HCT116 (cell line): ENCODE measurements at regions not wholly inside any gene's neighbourhood (a gene's known extent, or its start where the extent isn't known, plus 50 kb on each side); places are given as distances from the start of the nearest gene placed in this dataset.

Experiments
- ATAC-seq: fragments of 200-7000 bp; cut with Tn5 transposase; 2 replicates; pipeline ENCODE4 v1.9.1; 2020; ENCODE audit warnings: mild to moderate bottlenecking, moderate library complexity
- BruUV-seq: library from RNA; stranded (reverse); fragments of 400-500 nt; replicated peaks from 2 replicates; lab custom pipeline; 2021; lab: Mats Ljungman, UMichigan
- CTCF ChIA-PET: fragments of 300-600 bp; sonication (Branson Sonifier 250); formaldehyde crosslinking; loops from one replicate; lab custom pipeline; 2021; ENCODE audit warnings: antibody characterized with exemption; lab: Charles Lee
- POLR2A ChIA-PET: fragments of 300-600, 350-600 bp; sonication (Branson Sonifier 250); formaldehyde crosslinking; loops from one replicate; lab custom pipeline; 2021; ENCODE audit warnings: antibody characterized with exemption; lab: Charles Lee
- RAD21 ChIA-PET, 2 experiments: fragments of 300-600 bp; sonication (Branson Sonifier 250); formaldehyde crosslinking; loops; one replicate each; lab custom pipeline; 2023; ENCODE audit warnings: low total read pairs in 2 of 2; ENCODE audit not compliant: uncharacterized antibody in 2 of 2, unreplicated experiment in 2 of 2, low non-redundant PET in 1 of 2; lab: Charles Lee
- DNase-seq: peaks from one replicate; pipeline ENCODE4 v3.0.0-alpha.2; 2010; ENCODE audit warnings: low read depth, low spot score
- H2AFZ ChIP-seq: fragments of 200-600 bp; shearing (Covaris generic), sonication (generic); 2 replicates; pipeline ENCODE4 v1.6.1; 2017; ENCODE audit warnings: low read depth, mixed run types, mixed read lengths, antibody characterized with exemption, low read length; ENCODE audit not compliant: poor library complexity, severe bottlenecking
- H3K27ac ChIP-seq: 2 replicates; pipeline ENCODE4 v1.5.1; 2012; ENCODE audit warnings: low read depth, low read length
- H3K27me3 ChIP-seq: fragments of 200-600 bp; sonication (generic); 2 replicates; pipeline ENCODE4 v1.6.1; 2016; ENCODE audit warnings: mixed run types, low read length, mixed read lengths; ENCODE audit not compliant: insufficient read depth
- H3K36me3 ChIP-seq, 2 experiments: fragments of 200-500 bp in 1 of 2; fragments of 200-600 bp in 1 of 2; sonication (Bioruptor generic) in 1 of 2; sonication (generic) in 1 of 2; 2 replicates each; pipeline versions ENCODE4 v1.5.1 to v1.6.1; 2014 to 2016; ENCODE audit warnings: low read length in 2 of 2, inconsistent platforms in 1 of 2, mixed read lengths in 1 of 2, mixed run types in 1 of 2; ENCODE audit not compliant: insufficient read depth in 2 of 2, control insufficient read depth in 1 of 2
- H3K4me1 ChIP-seq, 2 experiments: fragments of 200-600 bp in 1 of 2; sonication (generic) in 1 of 2; 2 replicates each; pipeline versions ENCODE4 v1.5.1 to v1.6.1; 2012 to 2017; ENCODE audit warnings: low read length in 2 of 2, inconsistent platforms in 1 of 2, mild to moderate bottlenecking in 1 of 2, mixed read lengths in 1 of 2, mixed run types in 1 of 2, moderate library complexity in 1 of 2; ENCODE audit not compliant: insufficient read depth in 2 of 2, control insufficient read depth in 1 of 2
- H3K4me2 ChIP-seq: fragments of 200-600 bp; sonication (generic); 2 replicates; pipeline ENCODE4 v1.6.1; 2017; ENCODE audit warnings: mixed run types, low read length, mixed read lengths
- H3K4me3 ChIP-seq, 2 experiments: fragments of 200-600 bp in 1 of 2; sonication (generic) in 1 of 2; replicated peaks in 1 of 2; 2 replicates each; pipeline ENCODE4 v1.5.1; 2011 to 2016; ENCODE audit warnings: low read length in 2 of 2, control low read depth in 1 of 2, low read depth in 1 of 2, mild to moderate bottlenecking in 1 of 2, mixed read lengths in 1 of 2, mixed run types in 1 of 2
- H3K79me2 ChIP-seq: fragments of 200-600 bp; sonication (generic); 2 replicates; pipeline ENCODE4 v1.6.1; 2017; ENCODE audit warnings: mild to moderate bottlenecking, mixed run types, low read length, moderate library complexity, mixed read lengths; ENCODE audit not compliant: insufficient read depth
- H3K9ac ChIP-seq: fragments of 200-600 bp; sonication (generic); 2 replicates; pipeline ENCODE4 v1.6.1; 2016; ENCODE audit warnings: low read length, mixed read lengths
- H3K9me2 ChIP-seq: fragments of 200-600 bp; sonication (generic), shearing (Covaris generic); 2 replicates; pipeline ENCODE4 v1.6.1; 2017; ENCODE audit warnings: mixed run types, mild to moderate bottlenecking, moderate library complexity; ENCODE audit not compliant: insufficient read depth
- H3K9me3 ChIP-seq, 2 experiments: fragments of 200-500 bp in 1 of 2; fragments of 200-600 bp in 1 of 2; sonication (Bioruptor generic) in 1 of 2; sonication (generic) in 1 of 2; 2 replicates each; pipeline ENCODE4 v1.6.1; 2014 to 2017; ENCODE audit warnings: low read length in 2 of 2, mixed read lengths in 2 of 2, inconsistent platforms in 1 of 2, low read depth in 1 of 2, mild to moderate bottlenecking in 1 of 2, mixed run types in 1 of 2, moderate library complexity in 1 of 2; ENCODE audit not compliant: control insufficient read depth in 1 of 2, insufficient read depth in 1 of 2
- H4K20me1 ChIP-seq: fragments of 200-600 bp; sonication (generic), shearing (Covaris generic); 2 replicates; pipeline ENCODE4 v1.6.1; 2017; ENCODE audit warnings: mixed run types, mild to moderate bottlenecking, moderate library complexity; ENCODE audit not compliant: insufficient read depth
- CBX3 ChIP-seq: IDR thresholded peaks from 2 replicates; pipeline ENCODE4 v1.6.1; 2012; ENCODE audit warnings: low read depth
- CEBPB ChIP-seq: IDR thresholded peaks from 2 replicates; pipeline ENCODE4 v1.6.1; 2012; ENCODE audit warnings: low read depth
- EGR1 ChIP-seq: IDR thresholded peaks from 2 replicates; pipeline ENCODE4 v1.6.1; 2012; ENCODE audit warnings: low read depth
- ELF1 ChIP-seq: IDR thresholded peaks from 2 replicates; pipeline ENCODE4 v1.6.1; 2012; ENCODE audit warnings: low read depth, borderline replicate concordance
- EZH2 ChIP-seq: fragments of 200-600 bp; sonication (generic); IDR thresholded peaks from 2 replicates; pipeline ENCODE4 v1.6.1; 2017; ENCODE audit warnings: antibody characterized with exemption, mixed run types
- EZH2phosphoT487 ChIP-seq: fragments of 200-600 bp; IDR thresholded peaks from 2 replicates; pipeline ENCODE4 v1.6.1; 2018; ENCODE audit warnings: antibody characterized with exemption, borderline replicate concordance
- FOSL1 ChIP-seq: IDR thresholded peaks from 2 replicates; pipeline ENCODE4 v1.6.1; 2012; ENCODE audit warnings: low read depth
- JUND ChIP-seq: IDR thresholded peaks from 2 replicates; pipeline ENCODE4 v1.6.1; 2012
- POLR2A ChIP-seq: IDR thresholded peaks from 2 replicates; pipeline ENCODE4 v1.7.0; 2011; ENCODE audit warnings: borderline replicate concordance; ENCODE audit not compliant: insufficient read depth, insufficient read length; ENCODE audit errors: extremely low read depth
- RAD21 ChIP-seq: IDR thresholded peaks from 2 replicates; pipeline ENCODE4 v1.6.1; 2012; ENCODE audit warnings: low read depth, mild to moderate bottlenecking
- SP1 ChIP-seq: IDR thresholded peaks from 2 replicates; pipeline ENCODE4 v1.6.1; 2012; ENCODE audit warnings: low read depth
- TCF7L2 ChIP-seq: IDR thresholded peaks from 2 replicates; pipeline ENCODE4 v1.7.0; 2011; ENCODE audit warnings: borderline replicate concordance, inconsistent platforms; ENCODE audit not compliant: insufficient read depth, insufficient read length; ENCODE audit errors: extremely low read depth
- YY1 ChIP-seq: IDR thresholded peaks from 2 replicates; pipeline ENCODE4 v1.6.1; 2011; ENCODE audit warnings: low read length, low read depth, moderate library complexity, mild to moderate bottlenecking; ENCODE audit not compliant: insufficient replicate concordance; ENCODE audit errors: extremely low read depth
- ZFX ChIP-seq: fragments of 450-650 bp; IDR thresholded peaks from 2 replicates; pipeline ENCODE4 v1.6.1; 2017
- ZNF274 ChIP-seq: fragments of 200-500 bp; sonication (Bioruptor generic); IDR thresholded peaks from 2 replicates; pipeline ENCODE4 v1.6.1; 2014; ENCODE audit warnings: mild to moderate bottlenecking, low read depth, low read length, inconsistent platforms
- intact Hi-C: fragments of 100-400 bp; cut with micrococcal nuclease; formaldehyde crosslinking; loops from 2 replicates; pipeline ENCODE4 v1.10.0; 2022
- TF ChIP-seq, protein P1 (sequence below), 3 experiments: fragments of 200-600 bp in 1 of 3; sonication (generic) in 1 of 3; IDR thresholded peaks in 2 of 3; conservative IDR thresholded peaks in 1 of 3; 2 replicates each; pipeline ENCODE4 v1.5.1; 2012 to 2017; ENCODE audit warnings: low read depth in 2 of 3, low read length in 2 of 3, antibody characterized with exemption in 1 of 3, borderline replicate concordance in 1 of 3, control low read depth in 1 of 3, mild to moderate bottlenecking in 1 of 3, mixed read lengths in 1 of 3, mixed run types in 1 of 3, moderate library complexity in 1 of 3; ENCODE audit not compliant: insufficient read depth in 1 of 3
- TF ChIP-seq, protein P2 (sequence below): IDR thresholded peaks from 2 replicates; pipeline ENCODE4 v1.6.1; 2012
- TF ChIP-seq, protein P3 (sequence below): IDR thresholded peaks from 2 replicates; pipeline ENCODE4 v1.6.1; 2012
- TF ChIP-seq, protein P4 (sequence below): IDR thresholded peaks from 2 replicates; pipeline ENCODE4 v1.6.1; 2011; ENCODE audit warnings: mild to moderate bottlenecking, low read length, moderate library complexity; ENCODE audit not compliant: insufficient replicate concordance; ENCODE audit errors: extremely low read depth

DNA sequence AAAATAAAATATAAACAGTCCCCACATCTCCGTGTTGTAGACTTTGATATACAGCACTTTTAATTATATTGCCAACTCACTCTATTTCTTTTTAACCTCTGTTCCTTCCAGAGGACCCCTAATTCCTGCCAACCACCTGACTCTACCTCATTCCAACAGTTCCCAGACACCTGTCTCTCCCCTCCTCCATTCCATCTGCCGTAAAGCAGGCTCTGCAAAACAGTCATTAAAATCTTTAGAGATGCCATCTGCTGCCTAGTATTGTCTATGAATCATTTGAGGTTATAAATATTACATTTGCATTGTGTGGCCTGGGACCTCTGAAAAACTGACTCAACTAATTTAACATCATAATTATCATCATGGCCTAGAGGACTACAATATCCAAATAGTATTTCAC lies 148.8 kb upstream of the DCN start:
- Histone ChIP-seq H4K20me1 (no peaks in the 10 kb centered on the region), H3K4me3 (no peak overlapping the region), H3K9me3 (no peaks in the 10 kb centered on the region), H3K79me2 (no peaks in the 10 kb centered on the region), H3K27ac (no peak overlapping the region)
- no peak for DNase-seq
- TF ChIP-seq CBX3 = no peak
- TF ChIP-seq, protein P1, sequence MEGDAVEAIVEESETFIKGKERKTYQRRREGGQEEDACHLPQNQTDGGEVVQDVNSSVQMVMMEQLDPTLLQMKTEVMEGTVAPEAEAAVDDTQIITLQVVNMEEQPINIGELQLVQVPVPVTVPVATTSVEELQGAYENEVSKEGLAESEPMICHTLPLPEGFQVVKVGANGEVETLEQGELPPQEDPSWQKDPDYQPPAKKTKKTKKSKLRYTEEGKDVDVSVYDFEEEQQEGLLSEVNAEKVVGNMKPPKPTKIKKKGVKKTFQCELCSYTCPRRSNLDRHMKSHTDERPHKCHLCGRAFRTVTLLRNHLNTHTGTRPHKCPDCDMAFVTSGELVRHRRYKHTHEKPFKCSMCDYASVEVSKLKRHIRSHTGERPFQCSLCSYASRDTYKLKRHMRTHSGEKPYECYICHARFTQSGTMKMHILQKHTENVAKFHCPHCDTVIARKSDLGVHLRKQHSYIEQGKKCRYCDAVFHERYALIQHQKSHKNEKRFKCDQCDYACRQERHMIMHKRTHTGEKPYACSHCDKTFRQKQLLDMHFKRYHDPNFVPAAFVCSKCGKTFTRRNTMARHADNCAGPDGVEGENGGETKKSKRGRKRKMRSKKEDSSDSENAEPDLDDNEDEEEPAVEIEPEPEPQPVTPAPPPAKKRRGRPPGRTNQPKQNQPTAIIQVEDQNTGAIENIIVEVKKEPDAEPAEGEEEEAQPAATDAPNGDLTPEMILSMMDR (IDR thresholded peaks at IDR 0.05 in 2 of 3, conservative IDR thresholded peaks at IDR 0.05 in 1 of 3; ENCODE audit: borderline replicate concordance in 1 of 3, insufficient read depth in 1 of 3, low read depth in 2 of 3, low read length in 2 of 3) = no peak
- no peak for TF ChIP-seq SP1
- no peak for TF ChIP-seq YY1
- no peak for TF ChIP-seq EZH2
- TF ChIP-seq EGR1 = no peak
- TF ChIP-seq ZNF274 = no peak
- TF ChIP-seq POLR2A = no peak
- no peak for TF ChIP-seq TCF7L2
- TF ChIP-seq, protein P2, sequence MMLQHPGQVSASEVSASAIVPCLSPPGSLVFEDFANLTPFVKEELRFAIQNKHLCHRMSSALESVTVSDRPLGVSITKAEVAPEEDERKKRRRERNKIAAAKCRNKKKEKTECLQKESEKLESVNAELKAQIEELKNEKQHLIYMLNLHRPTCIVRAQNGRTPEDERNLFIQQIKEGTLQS = no peak
- no peak for TF ChIP-seq CEBPB
- TF ChIP-seq ELF1 = no peak
- no peak for TF ChIP-seq ZFX
- TF ChIP-seq, protein P3, sequence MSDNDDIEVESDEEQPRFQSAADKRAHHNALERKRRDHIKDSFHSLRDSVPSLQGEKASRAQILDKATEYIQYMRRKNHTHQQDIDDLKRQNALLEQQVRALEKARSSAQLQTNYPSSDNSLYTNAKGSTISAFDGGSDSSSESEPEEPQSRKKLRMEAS = no peak
- no peak for TF ChIP-seq EZH2phosphoT487
- TF ChIP-seq, protein P4, sequence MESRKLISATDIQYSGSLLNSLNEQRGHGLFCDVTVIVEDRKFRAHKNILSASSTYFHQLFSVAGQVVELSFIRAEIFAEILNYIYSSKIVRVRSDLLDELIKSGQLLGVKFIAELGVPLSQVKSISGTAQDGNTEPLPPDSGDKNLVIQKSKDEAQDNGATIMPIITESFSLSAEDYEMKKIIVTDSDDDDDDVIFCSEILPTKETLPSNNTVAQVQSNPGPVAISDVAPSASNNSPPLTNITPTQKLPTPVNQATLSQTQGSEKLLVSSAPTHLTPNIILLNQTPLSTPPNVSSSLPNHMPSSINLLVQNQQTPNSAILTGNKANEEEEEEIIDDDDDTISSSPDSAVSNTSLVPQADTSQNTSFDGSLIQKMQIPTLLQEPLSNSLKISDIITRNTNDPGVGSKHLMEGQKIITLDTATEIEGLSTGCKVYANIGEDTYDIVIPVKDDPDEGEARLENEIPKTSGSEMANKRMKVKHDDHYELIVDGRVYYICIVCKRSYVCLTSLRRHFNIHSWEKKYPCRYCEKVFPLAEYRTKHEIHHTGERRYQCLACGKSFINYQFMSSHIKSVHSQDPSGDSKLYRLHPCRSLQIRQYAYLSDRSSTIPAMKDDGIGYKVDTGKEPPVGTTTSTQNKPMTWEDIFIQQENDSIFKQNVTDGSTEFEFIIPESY = no peak
- no peak for TF ChIP-seq FOSL1
- TF ChIP-seq JUND = no peak
- TF ChIP-seq RAD21 = no peak
- TF ChIP-seq, all 23 proteins: peak for 0
- Histone ChIP-seq H3K27me3 (no peaks in the 10 kb centered on the region), H2AFZ (peak overlapping the region; percentile 11), H3K9ac (no peak overlapping the region), H3K4me2 (no peak overlapping the region), H3K36me3 (no peaks in the 10 kb centered on the region), H3K4me1 (no peaks in the 10 kb centered on the region), H3K9me2 (no peaks in the 10 kb centered on the region)
- intact Hi-C loops = no loop called here
- ChIA-PET POLR2A (no interaction called here), RAD21 (no interaction called here), CTCF (interaction anchor here (1.3 kb wide), 1 partner anchor 353 kb away, joined by 9 read pairs; no protein-coding TSS in a partner anchor)
- BruUV-seq = no TSS peak
- ATAC-seq = no peak
